Lower lobe of right lung (tissue), 2 donors: ENCODE measurements at regions not wholly inside any gene's neighbourhood (a gene's known extent, or its start where the extent isn't known, plus 50 kb on each side); places are given as distances from the start of the nearest gene placed in this dataset.

ENCODE experiments used
- ATAC-seq, 2 donors: fragments of 200-7000 bp; cut with Tn5 transposase; one replicate each; pipeline ENCODE4 v1.9.1; 2020 to 2022; ENCODE audit warnings: mild to moderate bottlenecking in 2 of 2, moderate library complexity in 2 of 2
- DNase-seq: peaks from one replicate; pipeline ENCODE4 v3.0.0-alpha.2; 2020
- H3K27ac ChIP-seq: fragments of 200-600 bp; one replicate; pipeline ENCODE4 v1.8.0; 2022
- H3K27me3 ChIP-seq: fragments of 200-600 bp; one replicate; pipeline ENCODE4 v1.8.0; 2022; ENCODE audit warnings: low read depth
- H3K36me3 ChIP-seq: fragments of 200-600 bp; one replicate; pipeline ENCODE4 v1.8.0; 2022; ENCODE audit warnings: mild to moderate bottlenecking
- H3K4me1 ChIP-seq: fragments of 200-600 bp; one replicate; pipeline ENCODE4 v1.8.0; 2022
- H3K4me3 ChIP-seq: fragments of 200-600 bp; one replicate; pipeline ENCODE4 v1.8.0; 2022; ENCODE audit warnings: mild to moderate bottlenecking
- H3K9me3 ChIP-seq: fragments of 200-600 bp; one replicate; pipeline ENCODE4 v1.8.0; 2022
- intact Hi-C: fragments of 100-400 bp; cut with DNase I; formaldehyde crosslinking; loops from one replicate; pipeline ENCODE4 v1.11.0; 2022
- TF ChIP-seq, protein P1 (sequence below): fragments of 200-600 bp; IDR thresholded peaks from one replicate; pipeline ENCODE4 v1.8.0; 2022; ENCODE audit warnings: antibody characterized with exemption, mild to moderate bottlenecking
- donor health status: DM: no; HTN: yes; CAD: no; lungs with severe emphysema.

DNA sequence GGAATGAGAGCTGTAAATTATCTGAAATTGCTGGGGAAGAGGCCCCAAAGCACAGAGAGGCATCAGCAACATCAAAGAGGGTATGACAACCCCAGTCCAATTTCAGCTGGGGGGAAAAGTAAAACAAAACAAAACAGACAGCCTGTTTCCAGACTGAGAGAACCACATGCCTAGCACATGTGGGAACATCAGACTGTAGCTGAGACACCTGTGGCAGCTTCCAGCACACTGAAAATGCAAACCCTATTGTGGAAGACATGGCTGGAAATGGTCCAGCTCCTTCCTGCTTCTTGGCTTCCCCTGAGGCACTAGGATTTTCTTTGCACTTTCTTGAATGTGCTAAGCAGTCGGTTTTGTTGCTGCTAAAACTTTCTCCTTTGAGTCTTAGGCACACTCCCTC lies 240.9 kb upstream of the STS start:
- DNase-seq (no peak), ATAC-seq (no peak)
- TF ChIP-seq, protein P1, sequence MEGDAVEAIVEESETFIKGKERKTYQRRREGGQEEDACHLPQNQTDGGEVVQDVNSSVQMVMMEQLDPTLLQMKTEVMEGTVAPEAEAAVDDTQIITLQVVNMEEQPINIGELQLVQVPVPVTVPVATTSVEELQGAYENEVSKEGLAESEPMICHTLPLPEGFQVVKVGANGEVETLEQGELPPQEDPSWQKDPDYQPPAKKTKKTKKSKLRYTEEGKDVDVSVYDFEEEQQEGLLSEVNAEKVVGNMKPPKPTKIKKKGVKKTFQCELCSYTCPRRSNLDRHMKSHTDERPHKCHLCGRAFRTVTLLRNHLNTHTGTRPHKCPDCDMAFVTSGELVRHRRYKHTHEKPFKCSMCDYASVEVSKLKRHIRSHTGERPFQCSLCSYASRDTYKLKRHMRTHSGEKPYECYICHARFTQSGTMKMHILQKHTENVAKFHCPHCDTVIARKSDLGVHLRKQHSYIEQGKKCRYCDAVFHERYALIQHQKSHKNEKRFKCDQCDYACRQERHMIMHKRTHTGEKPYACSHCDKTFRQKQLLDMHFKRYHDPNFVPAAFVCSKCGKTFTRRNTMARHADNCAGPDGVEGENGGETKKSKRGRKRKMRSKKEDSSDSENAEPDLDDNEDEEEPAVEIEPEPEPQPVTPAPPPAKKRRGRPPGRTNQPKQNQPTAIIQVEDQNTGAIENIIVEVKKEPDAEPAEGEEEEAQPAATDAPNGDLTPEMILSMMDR = no peak
- no peaks in the 10 kb centered on the region for H3K4me1 ChIP-seq
- no peak overlapping the region for H3K27ac ChIP-seq
- no peaks in the 10 kb centered on the region for H3K9me3 ChIP-seq
- H3K27me3 ChIP-seq = no peaks in the 10 kb centered on the region
- no peak overlapping the region for H3K4me3 ChIP-seq
- H3K36me3 ChIP-seq = no peaks in the 10 kb centered on the region
- intact Hi-C loops = no loop called here

DNA sequence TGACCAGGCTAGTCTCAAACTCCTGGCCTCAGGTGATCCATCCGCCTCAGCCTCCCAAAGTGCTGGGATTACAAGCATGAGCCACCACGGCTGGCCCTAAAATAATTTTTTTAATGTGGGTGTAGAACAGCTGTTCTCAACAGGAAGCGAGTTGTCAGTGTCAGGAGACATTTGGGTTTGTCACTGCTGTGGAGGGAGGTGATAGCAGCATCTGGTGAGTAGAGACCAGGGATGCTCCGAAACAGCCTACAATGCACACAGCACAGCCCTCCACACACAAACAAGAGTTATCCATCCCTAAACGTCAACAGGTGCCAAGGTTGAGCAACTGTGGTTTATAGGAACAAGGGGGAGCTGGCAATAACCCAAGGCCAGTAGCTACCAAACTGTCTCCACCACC lies 243.4 kb upstream of the STS start:
- Histone ChIP-seq H3K4me3 (no peak overlapping the region), H3K27ac (no peak overlapping the region), H3K36me3 (no peaks in the 10 kb centered on the region), H3K27me3 (no peaks in the 10 kb centered on the region), H3K4me1 (no peaks in the 10 kb centered on the region), H3K9me3 (no peaks in the 10 kb centered on the region)
- intact Hi-C loops = no loop called here
- ATAC-seq (no peak), DNase-seq (no peak)
- TF ChIP-seq, protein P1 = no peak

DNA sequence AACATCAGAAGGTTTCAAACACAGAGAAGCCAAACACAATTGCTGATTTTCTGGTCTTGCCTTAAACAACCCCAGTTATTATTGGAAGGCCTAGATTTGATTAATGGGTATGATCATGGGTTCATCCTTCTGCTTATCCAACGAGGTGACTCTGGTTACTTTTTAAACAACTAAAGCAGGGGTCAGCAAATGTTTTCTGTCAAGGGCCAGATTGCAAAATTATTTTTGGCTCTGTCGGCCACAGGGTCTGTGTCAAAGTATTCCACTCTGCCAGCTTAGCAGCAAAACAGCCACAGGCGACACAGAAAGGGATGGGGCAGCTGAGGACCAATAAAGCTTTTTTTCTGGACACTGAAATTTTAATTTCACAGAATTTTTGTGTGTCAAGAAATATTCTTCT lies 249.1 kb upstream of the STS start:
- TF ChIP-seq, protein P1 = no peak
- no peak overlapping the region for H3K27ac ChIP-seq
- H3K4me1 ChIP-seq = no peaks in the 10 kb centered on the region
- no peaks in the 10 kb centered on the region for H3K27me3 ChIP-seq
- H3K36me3 ChIP-seq = no peaks in the 10 kb centered on the region
- no peaks in the 10 kb centered on the region for H3K9me3 ChIP-seq
- ATAC-seq (no peak), DNase-seq (no peak)
- intact Hi-C loops = no loop called here
- H3K4me3 ChIP-seq = no peak overlapping the region

DNA sequence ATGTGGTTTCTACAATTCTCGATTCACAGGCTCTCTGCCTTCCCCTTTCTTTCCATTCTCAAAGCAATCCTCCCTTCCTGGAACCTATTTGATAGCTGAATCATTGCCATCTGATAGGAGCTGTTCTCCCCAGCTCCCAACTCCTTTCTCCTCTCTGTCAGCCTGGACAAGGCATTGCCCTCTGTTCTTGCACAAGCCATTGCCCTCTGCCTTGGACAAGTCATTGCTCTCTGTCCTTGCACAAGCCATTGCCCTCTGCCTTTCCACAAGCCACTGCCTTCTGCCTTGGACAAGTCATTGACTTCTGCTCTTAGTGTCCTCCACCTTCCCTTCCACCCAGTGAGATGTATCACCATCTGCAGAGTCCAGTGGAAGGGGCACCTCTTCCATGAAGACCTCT lies 256.1 kb upstream of the STS start:
- H3K27me3 ChIP-seq = no peaks in the 10 kb centered on the region
- intact Hi-C loops = no loop called here
- no peaks in the 10 kb centered on the region for H3K4me1 ChIP-seq
- no peaks in the 10 kb centered on the region for H3K9me3 ChIP-seq
- no peak overlapping the region for H3K27ac ChIP-seq
- H3K36me3 ChIP-seq = no peaks in the 10 kb centered on the region
- no peak for ATAC-seq
- no peak overlapping the region for H3K4me3 ChIP-seq
- TF ChIP-seq, protein P1 = no peak
- no peak for DNase-seq

DNA sequence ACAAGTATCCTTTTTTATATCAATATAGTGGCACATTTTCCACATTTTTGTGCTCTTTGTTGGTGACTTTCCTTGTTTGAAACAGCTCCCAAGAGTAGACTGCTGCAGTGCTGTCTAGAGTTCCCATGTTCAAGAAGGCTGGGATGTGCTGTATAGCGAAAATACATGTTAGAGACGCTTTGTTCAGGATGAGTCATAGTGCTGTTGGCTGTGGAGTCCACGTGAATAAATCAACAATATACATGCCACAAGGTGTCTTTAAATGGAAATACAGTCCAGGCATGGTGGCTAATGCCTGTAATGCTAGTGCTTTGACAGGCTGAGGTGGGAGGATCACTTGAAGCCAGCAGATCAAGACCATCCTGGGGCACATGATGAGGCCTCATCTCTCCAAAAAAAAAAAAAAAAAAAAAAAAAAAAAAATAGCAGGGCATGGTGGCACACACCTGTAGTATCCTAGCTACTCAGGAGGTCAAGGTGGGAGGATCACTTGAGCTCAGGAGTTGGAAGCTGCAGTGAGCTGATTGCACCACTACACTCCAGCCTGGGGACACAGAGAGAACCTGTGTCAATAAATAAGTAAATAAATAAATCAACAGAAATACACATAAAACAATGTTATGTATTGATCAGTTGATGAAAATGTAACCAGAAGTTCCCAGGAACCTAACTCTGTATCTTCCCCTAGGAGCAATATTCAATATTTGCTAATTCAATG lies 256.8 kb upstream of the STS start:
- DNase-seq (no peak), ATAC-seq (no peak)
- no peaks in the 10 kb centered on the region for H3K27me3 ChIP-seq
- no peaks in the 10 kb centered on the region for H3K36me3 ChIP-seq
- H3K27ac ChIP-seq = no peak overlapping the region
- H3K4me1 ChIP-seq = no peaks in the 10 kb centered on the region
- H3K4me3 ChIP-seq = no peak overlapping the region
- H3K9me3 ChIP-seq = no peaks in the 10 kb centered on the region
- intact Hi-C loops = no loop called here
- TF ChIP-seq, protein P1 = no peak

DNA sequence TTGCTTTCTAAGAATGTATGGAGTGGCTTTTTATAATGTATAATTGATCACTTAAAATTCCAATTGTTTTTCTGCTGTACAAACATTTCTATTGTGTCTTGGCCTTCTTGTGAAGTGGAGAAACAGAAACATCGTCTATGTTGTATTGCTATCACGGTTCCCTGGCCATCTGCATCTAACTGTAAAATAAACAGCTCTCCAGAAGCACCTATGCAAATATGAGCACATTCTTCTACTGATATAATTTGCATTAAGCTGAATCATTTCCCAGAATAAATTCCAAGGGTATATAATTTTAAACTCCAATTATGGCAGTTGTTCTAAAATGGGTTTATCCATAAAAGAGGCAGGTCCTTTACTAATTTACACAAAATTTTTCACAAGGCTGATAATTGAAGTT lies 261.6 kb upstream of the STS start:
- ATAC-seq (no peak), DNase-seq (no peak)
- H3K9me3 ChIP-seq = no peaks in the 10 kb centered on the region
- TF ChIP-seq, protein P1 = no peak
- intact Hi-C loops = no loop called here
- no peaks in the 10 kb centered on the region for H3K27me3 ChIP-seq
- H3K36me3 ChIP-seq = no peaks in the 10 kb centered on the region
- H3K4me1 ChIP-seq = no peaks in the 10 kb centered on the region
- no peak overlapping the region for H3K27ac ChIP-seq
- no peak overlapping the region for H3K4me3 ChIP-seq
